Skeletal muscle satellite cell (primary cell): ENCODE measurements at regions not wholly inside any gene's neighbourhood (a gene's known extent, or its start where the extent isn't known, plus 50 kb on each side); places are given as distances from the start of the nearest gene placed in this dataset.

ENCODE experiments used
- H3K27me3 ChIP-seq: 2 replicates; pipeline ENCODE4 v1.7.0; 2013; ENCODE audit warnings: low read length; ENCODE audit not compliant: control insufficient read depth, insufficient read depth
- H3K36me3 ChIP-seq: 2 replicates; pipeline ENCODE4 v1.7.0; 2013; ENCODE audit warnings: mild to moderate bottlenecking, control low read depth, low read length; ENCODE audit not compliant: insufficient read depth
- H3K4me1 ChIP-seq: 2 replicates; pipeline ENCODE4 v1.7.0; 2013; ENCODE audit warnings: low read length; ENCODE audit not compliant: control insufficient read depth, insufficient read depth
- H3K4me2 ChIP-seq: 2 replicates; pipeline ENCODE4 v1.7.0; 2013; ENCODE audit warnings: mild to moderate bottlenecking, low read length
- H3K4me3 ChIP-seq: 2 replicates; pipeline ENCODE4 v1.7.0; 2013; ENCODE audit warnings: low read length
- H3K9ac ChIP-seq: 2 replicates; pipeline ENCODE4 v1.7.0; 2013; ENCODE audit warnings: mild to moderate bottlenecking, low read depth, low read length, moderate library complexity
- H3K9me3 ChIP-seq: replicated peaks from 2 replicates; pipeline ENCODE4 v1.7.0; 2013; ENCODE audit warnings: mild to moderate bottlenecking, control low read depth, low read length

GRCh38 chr9:89743216-89743572 is 138.4 kb downstream of the GADD45G start:
- no peaks in the 10 kb centered on the region for H3K27me3 ChIP-seq
- peaks cover 3% of the 10 kb centered on the region for H3K9me3 ChIP-seq
- no peak overlapping the region for H3K4me2 ChIP-seq
- no peak overlapping the region for H3K9ac ChIP-seq
- H3K4me3 ChIP-seq = no peak overlapping the region
- no peaks in the 10 kb centered on the region for H3K36me3 ChIP-seq
- no peaks in the 10 kb centered on the region for H3K4me1 ChIP-seq

GRCh38 chr9:89743573-89744254 is 138.9 kb downstream of the GADD45G start:
- Histone ChIP-seq H3K36me3 (no peaks in the 10 kb centered on the region), H3K4me1 (no peaks in the 10 kb centered on the region), H3K9me3 (peaks cover 3% of the 10 kb centered on the region), H3K9ac (no peak overlapping the region), H3K4me3 (no peak overlapping the region), H3K4me2 (no peak overlapping the region), H3K27me3 (no peaks in the 10 kb centered on the region)

- H3K4me1 ChIP-seq = no peaks in the 10 kb centered on the region
These were observed 139.4 kb downstream of the GADD45G start for GRCh38 chr9:89744255-89744648.

GRCh38 chr9:89744730-89745129 is 139.9 kb downstream of the GADD45G start:
- H3K36me3 ChIP-seq = no peaks in the 10 kb centered on the region
- H3K27me3 ChIP-seq = no peaks in the 10 kb centered on the region
- H3K4me2 ChIP-seq = no peak overlapping the region
- no peaks in the 10 kb centered on the region for H3K4me1 ChIP-seq
- no peak overlapping the region for H3K4me3 ChIP-seq
- H3K9ac ChIP-seq = no peak overlapping the region
- H3K9me3 ChIP-seq = peaks cover 3% of the 10 kb centered on the region

More at GRCh38 chr9:89744255-89744648, 139.4 kb downstream of the GADD45G start:
- H3K36me3 ChIP-seq = no peaks in the 10 kb centered on the region
- H3K4me2 ChIP-seq = no peak overlapping the region
- H3K27me3 ChIP-seq = no peaks in the 10 kb centered on the region
- H3K9ac ChIP-seq = no peak overlapping the region
- peaks cover 3% of the 10 kb centered on the region for H3K9me3 ChIP-seq
- no peak overlapping the region for H3K4me3 ChIP-seq

GRCh38 chr9:89745601-89746376 is 141.0 kb downstream of the GADD45G start:
- peaks cover 3% of the 10 kb centered on the region for H3K9me3 ChIP-seq
- no peaks in the 10 kb centered on the region for H3K27me3 ChIP-seq
- no peak overlapping the region for H3K4me3 ChIP-seq
- H3K4me2 ChIP-seq = no peak overlapping the region
- H3K9ac ChIP-seq = no peak overlapping the region
- H3K36me3 ChIP-seq = no peaks in the 10 kb centered on the region
- H3K4me1 ChIP-seq = no peaks in the 10 kb centered on the region

GRCh38 chr9:89746385-89747116 is 141.7 kb downstream of the GADD45G start:
- Histone ChIP-seq H3K4me1 (no peaks in the 10 kb centered on the region), H3K4me3 (no peak overlapping the region), H3K27me3 (no peaks in the 10 kb centered on the region), H3K4me2 (no peak overlapping the region), H3K9me3 (peaks cover 3% of the 10 kb centered on the region), H3K9ac (no peak overlapping the region), H3K36me3 (no peaks in the 10 kb centered on the region)

- H3K27me3 ChIP-seq = no peaks in the 10 kb centered on the region
- H3K36me3 ChIP-seq = no peaks in the 10 kb centered on the region
- H3K4me1 ChIP-seq = no peaks in the 10 kb centered on the region
- no peak overlapping the region for H3K4me3 ChIP-seq
- peaks cover 3% of the 10 kb centered on the region for H3K9me3 ChIP-seq
- no peak overlapping the region for H3K4me2 ChIP-seq
- H3K9ac ChIP-seq = no peak overlapping the region
These were observed 142.8 kb downstream of the GADD45G start for GRCh38 chr9:89747596-89747995.

- Histone ChIP-seq H3K9ac (no peak overlapping the region), H3K4me1 (no peaks in the 10 kb centered on the region), H3K27me3 (no peaks in the 10 kb centered on the region), H3K4me2 (no peak overlapping the region), H3K4me3 (no peak overlapping the region), H3K36me3 (no peaks in the 10 kb centered on the region), H3K9me3 (peaks cover 3% of the 10 kb centered on the region)
These were observed 143.3 kb downstream of the GADD45G start for GRCh38 chr9:89748021-89748670.

GRCh38 chr9:89748831-89749499 is 144.2 kb downstream of the GADD45G start:
- H3K4me2 ChIP-seq = no peak overlapping the region

GRCh38 chr9:89749500-89750116 is 144.8 kb downstream of the GADD45G start:
- Histone ChIP-seq H3K9me3 (peaks cover under 1% of the 10 kb centered on the region), H3K36me3 (no peaks in the 10 kb centered on the region), H3K27me3 (no peaks in the 10 kb centered on the region), H3K4me2 (no peak overlapping the region), H3K4me1 (no peaks in the 10 kb centered on the region), H3K9ac (no peak overlapping the region), H3K4me3 (no peak overlapping the region)

More at GRCh38 chr9:89748831-89749499, 144.2 kb downstream of the GADD45G start:
- no peaks in the 10 kb centered on the region for H3K36me3 ChIP-seq
- H3K27me3 ChIP-seq = no peaks in the 10 kb centered on the region
- H3K9ac ChIP-seq = no peak overlapping the region
- no peak overlapping the region for H3K4me3 ChIP-seq
- H3K4me1 ChIP-seq = no peaks in the 10 kb centered on the region
- H3K9me3 ChIP-seq = peaks cover 3% of the 10 kb centered on the region
